Stimulated activated CD8-positive, alpha-beta memory T cell treated with anti-CD3 and anti-CD28 coated beads, Interleukin-7, amount 100 ng/mL, for 1 hour (primary cell): ENCODE measurements at regions not wholly inside any gene's neighbourhood (a gene's known extent, or its start where the extent isn't known, plus 50 kb on each side); places are given as distances from the start of the nearest gene placed in this dataset.

Source experiments
- DNase-seq, 2 donors: peaks; one replicate each; pipeline ENCODE4 v3.0.0-alpha.2; 2020; ENCODE audit warnings: low read depth in 2 of 2

- DNase-seq: no peak
Observed at GRCh38 chr15:98386561-98386960, 261.8 kb upstream of the IGF1R start.

GRCh38 chr15:98387866-98388265, 260.5 kb upstream of the IGF1R start:
- no peak for DNase-seq

DNA sequence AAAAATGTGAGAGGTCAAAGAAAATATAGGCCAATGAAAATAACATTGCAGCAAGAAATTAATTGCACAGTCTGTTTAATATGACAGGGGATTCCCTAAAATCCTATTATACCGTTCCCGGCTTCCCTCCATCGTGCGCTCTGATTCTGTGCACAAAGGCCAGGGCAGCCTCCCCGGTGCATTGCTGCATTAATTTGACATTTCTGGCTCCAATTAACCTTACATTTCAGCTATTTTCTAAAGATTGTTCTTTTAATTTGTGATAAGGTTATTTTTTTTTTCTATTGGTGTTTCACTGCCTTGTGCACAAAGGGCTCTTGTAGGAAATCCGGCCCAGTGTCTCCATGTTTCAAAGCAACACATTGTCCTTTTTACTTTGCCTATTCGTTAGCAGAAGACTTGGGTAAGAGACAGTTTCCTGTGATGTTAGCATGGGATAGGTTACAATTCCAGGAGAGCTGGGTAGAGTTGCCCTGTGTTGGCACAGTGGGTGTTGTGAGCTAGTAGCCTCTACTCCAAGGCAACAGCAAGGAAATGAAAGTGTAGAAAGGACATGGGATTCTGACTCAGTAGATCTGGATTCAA, 257.3 kb upstream of the IGF1R start:
- DNase-seq: no peak

- DNase-seq: no peak
Observed at GRCh38 chr15:98391568-98391967, 256.8 kb upstream of the IGF1R start.

DNA sequence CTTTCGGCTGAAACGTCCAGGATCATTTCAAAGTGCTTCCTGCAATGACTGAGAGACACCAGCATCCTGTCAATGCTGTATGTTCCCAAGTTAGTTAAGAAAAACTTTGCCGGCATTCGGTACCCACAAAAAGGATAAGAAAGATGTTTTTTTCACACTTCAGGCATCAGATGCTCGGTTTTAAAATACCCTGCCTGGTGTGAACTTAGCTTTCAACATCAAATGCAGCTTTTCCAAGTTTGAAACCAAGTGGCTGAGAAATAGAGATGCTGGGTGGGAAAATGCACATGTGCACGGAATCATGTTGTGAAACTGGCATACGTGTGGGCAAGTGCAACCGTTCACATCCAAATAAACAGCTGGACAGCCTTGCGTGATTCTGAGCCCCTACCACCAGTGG, 254.9 kb upstream of the IGF1R start:
- no peak for DNase-seq

- DNase-seq: no peak
Observed at GRCh38 chr15:98394546-98394945, 253.8 kb upstream of the IGF1R start.

GRCh38 chr15:98395974-98396610, 252.2 kb upstream of the IGF1R start:
- no peak for DNase-seq

DNA sequence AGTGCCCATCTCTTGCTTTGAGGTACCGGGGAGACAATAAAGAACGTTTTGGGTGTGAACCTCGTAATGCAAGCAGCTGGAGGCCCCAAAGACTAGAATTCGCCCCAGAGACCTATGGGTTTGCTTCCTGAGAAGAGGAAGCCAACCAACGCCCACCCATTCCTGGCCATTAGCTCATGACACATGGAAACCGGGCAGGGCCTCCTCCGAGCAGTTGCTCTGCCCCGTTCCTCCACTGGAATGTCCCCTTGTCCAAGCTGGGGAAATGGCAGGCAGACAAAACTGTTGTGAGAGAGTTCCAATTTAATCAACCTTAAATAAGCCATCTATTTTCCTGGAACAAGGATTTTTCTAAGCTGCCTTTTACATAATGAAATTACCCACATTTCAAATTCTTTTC, 250.9 kb upstream of the IGF1R start:
- no peak for DNase-seq

DNA sequence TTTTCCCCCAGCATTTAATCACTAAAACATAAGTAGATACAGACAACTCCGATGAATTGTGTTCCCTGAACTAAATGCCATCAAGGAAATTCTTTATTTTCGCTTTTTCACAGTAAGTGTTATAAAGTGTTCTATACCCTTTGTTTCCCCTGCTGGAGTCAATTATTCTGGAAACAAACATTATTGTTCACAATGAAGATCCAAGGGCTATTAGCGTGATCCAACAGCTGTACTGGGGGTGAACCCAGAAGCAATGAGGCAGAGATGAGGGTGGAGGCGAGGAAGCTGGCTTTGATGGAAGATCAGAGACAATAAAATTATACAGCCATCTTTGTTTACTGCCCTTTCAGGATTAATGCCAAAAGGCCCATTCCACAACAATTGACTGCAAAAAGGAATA, 250.3 kb upstream of the IGF1R start:
- DNase-seq: no peak

DNA sequence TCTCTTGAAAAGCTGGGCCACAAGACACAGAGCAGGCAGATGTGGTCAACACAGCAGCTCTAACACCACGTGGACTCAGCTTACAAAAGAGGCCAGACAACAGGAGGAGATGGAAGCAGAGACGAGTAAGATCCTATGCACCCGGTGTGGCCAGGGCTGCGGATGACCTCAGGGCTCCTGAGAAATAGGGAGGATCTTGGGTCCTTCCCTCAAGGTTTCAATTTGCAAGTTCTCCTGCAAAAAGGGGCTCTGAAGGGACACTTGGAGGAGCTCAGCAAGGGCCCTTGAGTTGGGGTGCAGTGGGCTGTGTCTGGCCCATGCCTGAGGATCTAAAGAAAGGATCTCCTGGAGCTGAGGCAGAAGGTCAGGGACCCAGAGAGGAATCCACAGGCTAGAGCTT, 249.5 kb upstream of the IGF1R start:
- DNase-seq: no peak

- DNase-seq: no peak
Observed at GRCh38 chr15:98400120-98400519, 248.2 kb upstream of the IGF1R start.

GRCh38 chr15:98401029-98401428, 247.3 kb upstream of the IGF1R start:
- no peak for DNase-seq

DNA sequence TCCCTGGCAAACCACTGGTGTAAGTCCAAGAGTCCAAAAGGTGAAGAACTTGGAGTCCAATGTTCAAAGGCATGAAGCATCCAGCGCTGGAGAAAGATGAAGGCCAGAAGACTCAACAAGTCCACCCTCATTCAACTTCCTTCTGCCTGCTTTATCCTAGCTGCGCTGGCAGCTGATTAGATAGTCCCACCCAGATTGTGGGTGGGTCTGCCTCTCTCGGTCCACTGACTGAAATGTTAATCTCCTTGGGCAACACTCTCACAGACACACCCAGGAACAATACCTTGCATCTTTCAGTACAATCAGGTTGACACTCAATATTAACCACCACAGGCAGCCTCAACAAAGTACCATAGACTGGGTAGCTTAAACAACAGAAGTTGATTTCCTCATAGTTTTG, 245.9 kb upstream of the IGF1R start:
- DNase-seq: no peak

- DNase-seq: no peak
Observed at GRCh38 chr15:98403169-98403568, 245.2 kb upstream of the IGF1R start.

GRCh38 chr15:98403569-98403968, 244.8 kb upstream of the IGF1R start:
- no peak for DNase-seq

DNA sequence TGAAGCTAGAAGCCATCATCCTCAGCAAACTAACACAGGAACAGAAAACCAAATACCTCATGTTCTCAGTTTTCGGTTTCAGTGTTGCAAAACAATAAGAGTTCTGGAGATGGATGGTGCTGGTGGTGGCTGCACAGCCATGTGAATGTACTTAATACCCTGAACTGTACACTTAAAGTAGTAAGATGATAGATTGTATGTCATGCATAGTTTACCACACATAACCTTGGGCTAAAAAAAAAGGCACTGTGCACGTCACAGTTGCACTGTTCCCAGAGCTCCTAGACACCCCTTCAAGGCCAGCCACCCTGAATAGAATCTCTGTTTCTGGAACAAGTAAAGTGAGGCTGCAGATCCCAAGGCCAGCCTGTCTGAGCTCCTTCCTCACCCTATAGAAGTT, 243.3 kb upstream of the IGF1R start:
- no peak for DNase-seq

GRCh38 chr15:98408231-98408630, 240.1 kb upstream of the IGF1R start:
- DNase-seq: no peak

GRCh38 chr15:98410328-98410727, 238.0 kb upstream of the IGF1R start:
- DNase-seq: no peak

GRCh38 chr15:98412852-98413251, 235.5 kb upstream of the IGF1R start:
- DNase-seq: no peak

- no peak for DNase-seq
Observed at GRCh38 chr15:98413933-98414546, 234.3 kb upstream of the IGF1R start.

GRCh38 chr15:98416222-98416855, 232.0 kb upstream of the IGF1R start:
- DNase-seq: no peak

DNA sequence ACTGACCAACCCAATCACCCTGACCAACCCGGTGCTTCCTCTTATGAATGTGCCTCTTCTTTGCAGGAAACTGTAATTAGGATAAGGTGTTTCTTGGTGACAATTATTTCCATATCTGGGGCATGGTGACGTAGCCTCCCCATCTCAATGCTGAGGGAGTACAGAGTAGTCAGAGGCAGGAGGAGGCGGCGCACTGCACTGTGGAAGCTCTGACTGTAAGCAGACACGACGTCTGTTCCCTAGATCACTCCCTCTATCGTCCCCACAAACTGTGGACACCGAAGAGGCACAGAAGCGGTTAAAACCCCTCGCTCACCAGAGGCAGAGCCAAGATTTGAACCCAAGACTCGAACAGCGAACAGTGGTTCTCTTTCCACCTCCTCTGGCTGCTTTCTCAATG, 231.0 kb upstream of the IGF1R start:
- no peak for DNase-seq

DNA sequence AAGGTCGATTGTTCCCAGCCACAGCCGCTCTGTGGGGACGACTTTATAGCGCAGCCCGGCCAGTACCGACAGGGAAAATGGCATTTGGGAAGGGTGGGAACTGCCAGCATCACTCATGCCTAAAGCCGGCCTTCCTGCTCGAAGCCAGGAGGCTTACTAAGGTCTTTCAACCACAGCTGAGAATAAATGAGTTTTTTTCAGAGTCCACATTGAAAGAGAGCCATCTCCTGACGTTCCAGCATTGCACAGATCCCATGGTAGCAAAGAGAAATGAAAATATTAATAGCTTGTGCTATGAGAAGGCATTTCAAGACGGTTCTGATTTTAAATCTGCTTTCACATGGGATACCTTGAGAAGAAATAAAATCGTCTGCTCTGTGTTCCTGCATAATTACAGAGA, 230.2 kb upstream of the IGF1R start:
- DNase-seq: no peak
